WI38 (cell line): ENCODE measurements at regions not wholly inside any gene's neighbourhood (a gene's known extent, or its start where the extent isn't known, plus 50 kb on each side); places are given as distances from the start of the nearest gene placed in this dataset.

Experiments used
- H3K4me3 ChIP-seq: 2 replicates; pipeline ENCODE4 v1.5.1; 2011; ENCODE audit warnings: low read depth, mild to moderate bottlenecking, control low read depth, low read length
- CTCF ChIP-seq: IDR thresholded peaks from 2 replicates; pipeline ENCODE4 v1.5.1; 2012; ENCODE audit warnings: low read depth, mild to moderate bottlenecking, control low read depth, low read length

GRCh38 chr14:30227876-30228275, 300.2 kb upstream of the PRKD1 start:
- no peak for TF ChIP-seq CTCF
- H3K4me3 ChIP-seq, result no peak overlapping the region

GRCh38 chr14:30230719-30231118, 303.1 kb upstream of the PRKD1 start:
- TF ChIP-seq CTCF, result no peak
- H3K4me3 ChIP-seq, result no peak overlapping the region

DNA sequence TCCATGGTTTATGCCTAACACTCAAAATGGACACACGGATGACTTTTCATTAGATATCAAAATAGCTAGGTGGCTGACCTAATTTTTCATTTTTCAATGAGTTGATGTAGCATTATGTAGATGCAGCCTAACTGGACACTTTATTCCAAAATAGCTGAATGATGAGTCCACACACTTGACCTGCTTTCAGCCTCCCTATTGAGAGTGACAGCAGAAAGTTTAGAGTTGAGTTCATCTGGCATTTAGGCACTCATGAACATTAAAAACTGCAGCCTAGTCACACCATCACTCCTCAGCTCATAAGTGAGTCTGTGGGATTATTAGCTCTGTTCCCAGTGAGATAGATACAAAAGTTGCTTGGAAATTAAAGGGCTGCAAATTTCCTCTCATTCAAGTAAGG, 307.3 kb upstream of the PRKD1 start:
- H3K4me3 ChIP-seq, result no peak overlapping the region
- TF ChIP-seq CTCF, result no peak

- no peak overlapping the region for H3K4me3 ChIP-seq
- TF ChIP-seq CTCF, result no peak
These were observed 307.8 kb upstream of the PRKD1 start for GRCh38 chr14:30235485-30235884.

DNA sequence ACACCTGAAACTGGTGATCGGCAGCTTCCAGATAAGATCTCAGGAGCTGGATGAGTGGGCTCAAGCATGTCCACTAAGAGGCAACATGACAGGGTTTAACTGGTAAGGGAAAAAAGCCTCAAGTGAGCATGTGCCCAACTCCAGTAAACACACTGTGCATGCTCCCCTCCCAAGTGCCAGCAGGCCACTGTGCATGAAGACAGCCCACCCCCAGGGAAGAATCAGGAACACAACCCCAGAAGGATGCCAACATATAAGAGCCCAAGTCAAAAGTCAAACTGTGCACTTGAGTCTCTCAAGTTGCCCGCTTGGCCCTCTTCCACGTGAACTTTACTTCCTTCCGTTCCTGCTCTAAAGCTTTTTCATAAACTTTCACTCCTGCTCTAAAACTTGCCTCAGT, 311.3 kb upstream of the PRKD1 start:
- no peak for TF ChIP-seq CTCF
- H3K4me3 ChIP-seq, result no peak overlapping the region

DNA sequence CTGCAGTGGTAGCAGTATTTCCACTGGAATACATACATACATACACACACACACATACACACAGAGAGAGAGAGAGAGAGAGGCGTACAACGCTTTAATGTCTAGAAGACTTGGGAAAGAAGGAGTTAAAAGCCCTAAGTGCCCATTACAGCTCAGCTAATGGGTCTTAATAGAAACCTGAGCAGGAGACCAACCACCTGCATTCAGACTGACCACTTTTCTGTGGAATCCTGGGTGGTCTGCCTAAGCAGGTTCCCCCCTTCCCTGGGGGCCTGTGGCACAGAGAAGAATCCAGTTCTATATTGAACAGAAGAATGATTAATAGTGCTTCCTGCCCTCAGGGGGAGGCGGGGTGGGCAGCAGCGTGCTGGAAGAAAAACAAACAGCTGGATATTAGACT, 312.4 kb upstream of the PRKD1 start:
- no peak for TF ChIP-seq CTCF
- H3K4me3 ChIP-seq, result no peak overlapping the region

DNA sequence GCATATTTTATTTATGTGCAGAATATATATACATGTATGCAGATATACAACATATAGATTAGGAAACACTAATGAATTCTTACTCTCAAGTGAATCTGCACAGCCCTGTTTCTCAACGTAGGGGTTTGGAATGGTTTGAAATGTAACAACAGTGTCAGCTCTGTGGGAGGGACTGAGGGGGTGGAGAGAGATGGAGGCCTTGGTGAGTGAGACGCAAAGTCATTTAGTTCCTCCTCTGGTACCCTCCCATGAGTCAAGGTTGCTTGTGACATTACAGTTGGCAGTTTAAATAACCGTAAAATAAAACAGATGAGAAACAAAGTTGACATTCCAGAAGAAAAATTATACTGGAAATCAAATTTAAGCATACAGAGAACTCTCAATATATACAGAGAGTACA, 313.0 kb upstream of the PRKD1 start:
- TF ChIP-seq CTCF, result no peak
- H3K4me3 ChIP-seq, result no peak overlapping the region

GRCh38 chr14:30242744-30243143, 315.1 kb upstream of the PRKD1 start:
- no peak for TF ChIP-seq CTCF
- no peak overlapping the region for H3K4me3 ChIP-seq
